ENCODE measurements at regions not wholly inside any gene's neighbourhood (a gene's known extent, or its start where the extent isn't known, plus 50 kb on each side); places are given as distances from the start of the nearest gene placed in this dataset.

- no peak for TF ChIP-seq POLR2A (IDR thresholded peaks at IDR 0.05)
- TF ChIP-seq CTCF (IDR thresholded peaks at IDR 0.05), result no peak
- no peak for TF ChIP-seq POLR2AphosphoS5 (IDR thresholded peaks at IDR 0.05)
- TF ChIP-seq EP300 (IDR thresholded peaks at IDR 0.05), result no peak
Measured at GRCh38 chr12:89098441-89099112, 253.7 kb downstream of the DUSP6 start.

Data from gastroesophageal sphincter (tissue), 3 donors.